ENCODE measurements at regions not wholly inside any gene's neighbourhood (a gene's known extent, or its start where the extent isn't known, plus 50 kb on each side); places are given as distances from the start of the nearest gene placed in this dataset.

- no peak for ATAC-seq (ENCODE audit: low read depth)
- Histone ChIP-seq H3K27me3 (ENCODE audit: insufficient read depth, poor library complexity, severe bottlenecking) (no peaks in the 10 kb centered on the region), H3K4me3 (ENCODE audit: severe bottlenecking) (no peak overlapping the region), H3K36me3 (ENCODE audit: low read depth) (no peaks in the 10 kb centered on the region), H3K27ac (ENCODE audit: poor library complexity, severe bottlenecking) (no peak overlapping the region), H3K4me1 (ENCODE audit: insufficient read depth, poor library complexity, severe bottlenecking) (peaks cover 14% of the 10 kb centered on the region), H3K9me3 (ENCODE audit: severe bottlenecking) (no peaks in the 10 kb centered on the region)
- no peak for DNase-seq (ENCODE audit: low spot score)
- TF ChIP-seq, protein P1, sequence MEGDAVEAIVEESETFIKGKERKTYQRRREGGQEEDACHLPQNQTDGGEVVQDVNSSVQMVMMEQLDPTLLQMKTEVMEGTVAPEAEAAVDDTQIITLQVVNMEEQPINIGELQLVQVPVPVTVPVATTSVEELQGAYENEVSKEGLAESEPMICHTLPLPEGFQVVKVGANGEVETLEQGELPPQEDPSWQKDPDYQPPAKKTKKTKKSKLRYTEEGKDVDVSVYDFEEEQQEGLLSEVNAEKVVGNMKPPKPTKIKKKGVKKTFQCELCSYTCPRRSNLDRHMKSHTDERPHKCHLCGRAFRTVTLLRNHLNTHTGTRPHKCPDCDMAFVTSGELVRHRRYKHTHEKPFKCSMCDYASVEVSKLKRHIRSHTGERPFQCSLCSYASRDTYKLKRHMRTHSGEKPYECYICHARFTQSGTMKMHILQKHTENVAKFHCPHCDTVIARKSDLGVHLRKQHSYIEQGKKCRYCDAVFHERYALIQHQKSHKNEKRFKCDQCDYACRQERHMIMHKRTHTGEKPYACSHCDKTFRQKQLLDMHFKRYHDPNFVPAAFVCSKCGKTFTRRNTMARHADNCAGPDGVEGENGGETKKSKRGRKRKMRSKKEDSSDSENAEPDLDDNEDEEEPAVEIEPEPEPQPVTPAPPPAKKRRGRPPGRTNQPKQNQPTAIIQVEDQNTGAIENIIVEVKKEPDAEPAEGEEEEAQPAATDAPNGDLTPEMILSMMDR (IDR thresholded peaks at IDR 0.05; ENCODE audit: poor library complexity, severe bottlenecking): no peak
These were observed 566.6 kb downstream of the TLE1 start for GRCh38 chr9:81122749-81123148.

- H3K36me3 ChIP-seq (ENCODE audit: low read depth): no peaks in the 10 kb centered on the region
- no peak for ATAC-seq (ENCODE audit: low read depth)
- no peak overlapping the region for H3K27ac ChIP-seq (ENCODE audit: poor library complexity, severe bottlenecking)
- H3K9me3 ChIP-seq (ENCODE audit: severe bottlenecking): no peaks in the 10 kb centered on the region
- no peaks in the 10 kb centered on the region for H3K27me3 ChIP-seq (ENCODE audit: insufficient read depth, poor library complexity, severe bottlenecking)
- no peaks in the 10 kb centered on the region for H3K4me1 ChIP-seq (ENCODE audit: insufficient read depth, poor library complexity, severe bottlenecking)
- no peak for DNase-seq (ENCODE audit: low spot score)
- TF ChIP-seq, protein P1 (IDR thresholded peaks at IDR 0.05; ENCODE audit: poor library complexity, severe bottlenecking): no peak
- no peak overlapping the region for H3K4me3 ChIP-seq (ENCODE audit: severe bottlenecking)
These were observed 569.8 kb downstream of the TLE1 start for GRCh38 chr9:81119591-81119990.

- Histone ChIP-seq H3K36me3 (ENCODE audit: low read depth) (no peaks in the 10 kb centered on the region), H3K27ac (ENCODE audit: poor library complexity, severe bottlenecking) (no peak overlapping the region), H3K9me3 (ENCODE audit: severe bottlenecking) (no peaks in the 10 kb centered on the region), H3K27me3 (ENCODE audit: insufficient read depth, poor library complexity, severe bottlenecking) (no peaks in the 10 kb centered on the region), H3K4me1 (ENCODE audit: insufficient read depth, poor library complexity, severe bottlenecking) (no peaks in the 10 kb centered on the region), H3K4me3 (ENCODE audit: severe bottlenecking) (no peak overlapping the region)
- ATAC-seq (ENCODE audit: low read depth): no peak
- TF ChIP-seq, protein P1 (IDR thresholded peaks at IDR 0.05; ENCODE audit: poor library complexity, severe bottlenecking): no peak
- no peak for DNase-seq (ENCODE audit: low spot score)
These were observed 570.9 kb downstream of the TLE1 start for GRCh38 chr9:81118416-81118815.

GRCh38 chr9:81116340-81117137 lies 572.8 kb downstream of the TLE1 start:
- H3K27me3 ChIP-seq (ENCODE audit: insufficient read depth, poor library complexity, severe bottlenecking): no peaks in the 10 kb centered on the region
- no peaks in the 10 kb centered on the region for H3K9me3 ChIP-seq (ENCODE audit: severe bottlenecking)
- TF ChIP-seq, protein P1 (IDR thresholded peaks at IDR 0.05; ENCODE audit: poor library complexity, severe bottlenecking): no peak
- no peak for DNase-seq (ENCODE audit: low spot score)
- no peaks in the 10 kb centered on the region for H3K4me1 ChIP-seq (ENCODE audit: insufficient read depth, poor library complexity, severe bottlenecking)
- H3K36me3 ChIP-seq (ENCODE audit: low read depth): no peaks in the 10 kb centered on the region
- no peak overlapping the region for H3K4me3 ChIP-seq (ENCODE audit: severe bottlenecking)
- ATAC-seq (ENCODE audit: low read depth): no peak
- no peak overlapping the region for H3K27ac ChIP-seq (ENCODE audit: poor library complexity, severe bottlenecking)

GRCh38 chr9:81113453-81114124 lies 575.8 kb downstream of the TLE1 start:
- Histone ChIP-seq H3K4me1 (ENCODE audit: insufficient read depth, poor library complexity, severe bottlenecking) (peaks cover 8% of the 10 kb centered on the region), H3K36me3 (ENCODE audit: low read depth) (no peaks in the 10 kb centered on the region), H3K9me3 (ENCODE audit: severe bottlenecking) (no peaks in the 10 kb centered on the region), H3K27ac (ENCODE audit: poor library complexity, severe bottlenecking) (no peak overlapping the region), H3K27me3 (ENCODE audit: insufficient read depth, poor library complexity, severe bottlenecking) (no peaks in the 10 kb centered on the region), H3K4me3 (ENCODE audit: severe bottlenecking) (no peak overlapping the region)
- ATAC-seq (ENCODE audit: low read depth) (no peak), DNase-seq (ENCODE audit: low spot score) (no peak)
- TF ChIP-seq, protein P1 (IDR thresholded peaks at IDR 0.05; ENCODE audit: poor library complexity, severe bottlenecking): no peak

All from RWPE2 (cell line).